MM.1S (cell line): ENCODE measurements at regions not wholly inside any gene's neighbourhood (a gene's known extent, or its start where the extent isn't known, plus 50 kb on each side); places are given as distances from the start of the nearest gene placed in this dataset.

Experiments used
- CTCF ChIP-seq: fragments of 300-600 bp; sonication (generic); IDR thresholded peaks from 2 replicates; pipeline ENCODE4 v1.5.1; 2016; ENCODE audit warnings: antibody characterized with exemption, low read length, mixed read lengths
- EZH2 ChIP-seq: fragments of 300-600 bp; sonication (generic); optimal IDR thresholded peaks from 2 replicates; pipeline ENCODE3; 2017; ENCODE audit warnings: low read depth, mild to moderate bottlenecking, antibody characterized with exemption, low read length, mixed read lengths

GRCh38 chr11:96863520-96863919 lies 473.7 kb downstream of the JRKL start:
- no peak for TF ChIP-seq CTCF
- TF ChIP-seq EZH2: no peak
